Esophagus squamous epithelium (tissue), 5 donors: ENCODE measurements at regions not wholly inside any gene's neighbourhood (a gene's known extent, or its start where the extent isn't known, plus 50 kb on each side); places are given as distances from the start of the nearest gene placed in this dataset.
A peak's percentile ranks its signal among the peaks of the same experiment; 100 is the strongest.

Source experiments
- DNase-seq: peaks from one replicate; lab custom pipeline; 2025; lab: John Stamatoyannopoulos, UW
- H3K27ac ChIP-seq, 4 donors: fragments of 200-600 bp; sonication (generic); one replicate each; pipeline ENCODE4 v1.5.1; 2016 to 2019; ENCODE audit warnings: mild to moderate bottlenecking in 1 of 4
- H3K27me3 ChIP-seq, 4 donors: fragments of 200-600 bp; sonication (generic); 1 replicate in 3 of 4; 2 replicates in 1 of 4; pipeline versions ENCODE4 v1.5.1 to v1.6.0; 2017 to 2021; ENCODE audit warnings: antibody characterized with exemption in 1 of 4
- H3K36me3 ChIP-seq, 3 donors: fragments of 200-600 bp; sonication (generic); one replicate each; pipeline ENCODE4 v1.5.1; 2016 to 2019
- H3K4me1 ChIP-seq, 3 donors: fragments of 200-600 bp; sonication (generic); one replicate each; pipeline ENCODE4 v1.5.1; 2017 to 2019
- H3K4me3 ChIP-seq, 4 donors: fragments of 200-600 bp; sonication (generic); 1 replicate in 3 of 4; 2 replicates in 1 of 4; pipeline ENCODE4 v1.5.1; 2016 to 2019; ENCODE audit warnings: mild to moderate bottlenecking in 2 of 4, moderate library complexity in 1 of 4
- H3K9me3 ChIP-seq, 3 donors: fragments of 200-600 bp; sonication (generic); one replicate each; pipeline ENCODE4 v1.5.1; 2016 to 2019
- CTCF ChIP-seq, 6 experiments: fragments of 450-650 bp in 4 of 6; fragments of 200-600 bp in 2 of 6; sonication (generic) in 2 of 6; IDR thresholded peaks; one replicate each; pipeline ENCODE4 v1.5.1; 2016 to 2019; ENCODE audit warnings: antibody characterized with exemption in 6 of 6, mild to moderate bottlenecking in 4 of 6, moderate library complexity in 4 of 6
- POLR2A ChIP-seq, 4 donors: fragments of 450-650 bp; IDR thresholded peaks; one replicate each; pipeline ENCODE4 v1.6.1; 2017; ENCODE audit warnings: antibody characterized with exemption in 4 of 4, mild to moderate bottlenecking in 4 of 4, moderate library complexity in 3 of 4
- WGBS, 2 donors: methylation state at CpG; one replicate each; pipeline ENCODE4 v1.1.5; 2018; 5-methylcytosine and 5-hydroxymethylcytosine counted together
- intact Hi-C: fragments of 100-400 bp; cut with DNase I; formaldehyde crosslinking; loops from one replicate; pipeline ENCODE4 v1.15.0; 2022
- donor health status: DM: yes; HTN: yes; CAD: no.

- Histone ChIP-seq H3K4me3 (no peak overlapping the region), H3K27me3 (peaks cover 0 to 82% (median 0%) of the 10 kb centered on the region in 4 donors), H3K4me1 (no peaks in the 10 kb centered on the region), H3K36me3 (no peaks in the 10 kb centered on the region), H3K9me3 (no peaks in the 10 kb centered on the region), H3K27ac (no peak overlapping the region)
- intact Hi-C loops, result no loop called here
- WGBS, 2 donors, result 52 to 53% methylated on average over 5 of the region's 5 CpGs
- TF ChIP-seq CTCF (IDR thresholded peaks at IDR 0.05), result no peak
- no peak for TF ChIP-seq POLR2A (IDR thresholded peaks at IDR 0.05)
- no peak for DNase-seq
Measured at GRCh38 chr11:106461148-106461691, 383.8 kb downstream of the AASDHPPT start.

GRCh38 chr11:106461839-106462545 is 384.5 kb downstream of the AASDHPPT start:
- intact Hi-C loops, result no loop called here
- DNase-seq, result no peak
- Histone ChIP-seq H3K9me3 (no peaks in the 10 kb centered on the region), H3K27ac (no peak overlapping the region), H3K4me3 (no peak overlapping the region), H3K4me1 (no peaks in the 10 kb centered on the region), H3K27me3 (peaks cover 0 to 81% (median 0%) of the 10 kb centered on the region in 4 donors), H3K36me3 (no peaks in the 10 kb centered on the region)
- no peak for TF ChIP-seq POLR2A (IDR thresholded peaks at IDR 0.05)
- no peak for TF ChIP-seq CTCF (IDR thresholded peaks at IDR 0.05)
- WGBS, 2 donors, result 57 to 63% methylated on average over 4 of the region's 4 CpGs

- intact Hi-C loops, result no loop called here
- 18 to 23% methylated on average over 1 of the region's 1 CpG for WGBS, 2 donors
- Histone ChIP-seq H3K27ac (peak overlapping the region in 1 of 4 donors; percentile 6), H3K4me1 (no peaks in the 10 kb centered on the region), H3K27me3 (peaks cover 0 to 85% (median 0%) of the 10 kb centered on the region in 4 donors), H3K36me3 (no peaks in the 10 kb centered on the region), H3K9me3 (no peaks in the 10 kb centered on the region), H3K4me3 (no peak overlapping the region)
- no peak for DNase-seq
- TF ChIP-seq POLR2A (IDR thresholded peaks at IDR 0.05) (no peak), CTCF (IDR thresholded peaks at IDR 0.05) (no peak)
Measured at GRCh38 chr11:106463154-106463553, 385.7 kb downstream of the AASDHPPT start.

- WGBS, 2 donors, result 49 to 65% methylated on average over 4 of the region's 4 CpGs
- no peak overlapping the region for H3K27ac ChIP-seq
- no peaks in the 10 kb centered on the region for H3K36me3 ChIP-seq
- H3K9me3 ChIP-seq, result no peaks in the 10 kb centered on the region
- no peak for DNase-seq
- TF ChIP-seq POLR2A (IDR thresholded peaks at IDR 0.05) (no peak), CTCF (IDR thresholded peaks at IDR 0.05) (no peak)
- H3K27me3 ChIP-seq, result peaks cover 0 to 85% (median 0%) of the 10 kb centered on the region in 4 donors
- no peaks in the 10 kb centered on the region for H3K4me1 ChIP-seq
- no peak overlapping the region for H3K4me3 ChIP-seq
- intact Hi-C loops, result no loop called here
Measured at GRCh38 chr11:106463796-106464201, 386.3 kb downstream of the AASDHPPT start.

GRCh38 chr11:106464728-106465127 is 387.3 kb downstream of the AASDHPPT start:
- Histone ChIP-seq H3K36me3 (no peaks in the 10 kb centered on the region), H3K27ac (no peak overlapping the region), H3K9me3 (no peaks in the 10 kb centered on the region), H3K4me3 (no peak overlapping the region), H3K27me3 (peaks cover 0 to 85% (median 0%) of the 10 kb centered on the region in 4 donors), H3K4me1 (no peaks in the 10 kb centered on the region)
- intact Hi-C loops, result no loop called here
- no peak for DNase-seq
- no peak for TF ChIP-seq POLR2A (IDR thresholded peaks at IDR 0.05)
- TF ChIP-seq CTCF (IDR thresholded peaks at IDR 0.05), result no peak
